Bronchial epithelial cell (primary cell): ENCODE measurements at regions not wholly inside any gene's neighbourhood (a gene's known extent, or its start where the extent isn't known, plus 50 kb on each side); places are given as distances from the start of the nearest gene placed in this dataset.

Experiments
- DNase-seq: peaks from one replicate; pipeline ENCODE4 v3.0.0-alpha.2; 2010; ENCODE audit warnings: low read depth
- FAIRE-seq: peaks from 2 replicates; lab custom pipeline; 2011; peaks lifted over from hg19 to GRCh38; lab: Jason Lieb, UNC
- H3K27me3 ChIP-seq: 2 replicates; pipeline ENCODE4 v1.5.1; 2011; ENCODE audit warnings: low read length; ENCODE audit not compliant: control insufficient read depth, insufficient read depth
- H3K36me3 ChIP-seq: 2 replicates; pipeline ENCODE4 v1.5.1; 2011; ENCODE audit warnings: low read length; ENCODE audit not compliant: control insufficient read depth, insufficient read depth
- H3K4me3 ChIP-seq: 2 replicates; pipeline ENCODE4 v1.5.1; 2011; ENCODE audit warnings: mild to moderate bottlenecking, low read depth, low read length, control low read depth
- TF ChIP-seq, protein P1 (sequence below): IDR thresholded peaks from 2 replicates; pipeline ENCODE4 v1.5.1; 2011; ENCODE audit warnings: mild to moderate bottlenecking, moderate library complexity, low read length, control low read depth, inconsistent platforms; ENCODE audit not compliant: insufficient read depth, severe bottlenecking

DNA sequence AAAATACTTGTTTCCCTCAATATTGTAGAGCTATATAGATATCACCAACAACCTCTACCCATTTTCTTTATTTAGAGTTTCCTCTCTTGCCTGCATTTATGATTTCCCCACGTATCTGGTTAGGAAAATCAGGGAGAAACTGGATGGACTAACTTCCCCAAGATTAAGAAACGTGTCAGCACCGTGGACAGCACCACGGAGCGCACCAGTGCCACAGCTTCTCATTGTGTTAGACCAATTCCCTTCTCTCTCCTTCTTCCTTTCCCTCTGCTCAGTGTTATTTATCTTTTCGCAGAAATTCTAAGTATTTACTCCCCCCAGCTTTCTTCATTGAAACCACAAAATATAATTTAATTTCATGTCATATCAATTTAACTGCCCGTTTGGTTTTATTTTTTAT is 568.6 kb upstream of the BOD1L1 start:
- FAIRE-seq (peak; percentile 43), DNase-seq (peak; percentile 43)
- TF ChIP-seq, protein P1, sequence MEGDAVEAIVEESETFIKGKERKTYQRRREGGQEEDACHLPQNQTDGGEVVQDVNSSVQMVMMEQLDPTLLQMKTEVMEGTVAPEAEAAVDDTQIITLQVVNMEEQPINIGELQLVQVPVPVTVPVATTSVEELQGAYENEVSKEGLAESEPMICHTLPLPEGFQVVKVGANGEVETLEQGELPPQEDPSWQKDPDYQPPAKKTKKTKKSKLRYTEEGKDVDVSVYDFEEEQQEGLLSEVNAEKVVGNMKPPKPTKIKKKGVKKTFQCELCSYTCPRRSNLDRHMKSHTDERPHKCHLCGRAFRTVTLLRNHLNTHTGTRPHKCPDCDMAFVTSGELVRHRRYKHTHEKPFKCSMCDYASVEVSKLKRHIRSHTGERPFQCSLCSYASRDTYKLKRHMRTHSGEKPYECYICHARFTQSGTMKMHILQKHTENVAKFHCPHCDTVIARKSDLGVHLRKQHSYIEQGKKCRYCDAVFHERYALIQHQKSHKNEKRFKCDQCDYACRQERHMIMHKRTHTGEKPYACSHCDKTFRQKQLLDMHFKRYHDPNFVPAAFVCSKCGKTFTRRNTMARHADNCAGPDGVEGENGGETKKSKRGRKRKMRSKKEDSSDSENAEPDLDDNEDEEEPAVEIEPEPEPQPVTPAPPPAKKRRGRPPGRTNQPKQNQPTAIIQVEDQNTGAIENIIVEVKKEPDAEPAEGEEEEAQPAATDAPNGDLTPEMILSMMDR = no peak
- no peaks in the 10 kb centered on the region for H3K36me3 ChIP-seq
- H3K4me3 ChIP-seq = no peak overlapping the region
- no peaks in the 10 kb centered on the region for H3K27me3 ChIP-seq

DNA sequence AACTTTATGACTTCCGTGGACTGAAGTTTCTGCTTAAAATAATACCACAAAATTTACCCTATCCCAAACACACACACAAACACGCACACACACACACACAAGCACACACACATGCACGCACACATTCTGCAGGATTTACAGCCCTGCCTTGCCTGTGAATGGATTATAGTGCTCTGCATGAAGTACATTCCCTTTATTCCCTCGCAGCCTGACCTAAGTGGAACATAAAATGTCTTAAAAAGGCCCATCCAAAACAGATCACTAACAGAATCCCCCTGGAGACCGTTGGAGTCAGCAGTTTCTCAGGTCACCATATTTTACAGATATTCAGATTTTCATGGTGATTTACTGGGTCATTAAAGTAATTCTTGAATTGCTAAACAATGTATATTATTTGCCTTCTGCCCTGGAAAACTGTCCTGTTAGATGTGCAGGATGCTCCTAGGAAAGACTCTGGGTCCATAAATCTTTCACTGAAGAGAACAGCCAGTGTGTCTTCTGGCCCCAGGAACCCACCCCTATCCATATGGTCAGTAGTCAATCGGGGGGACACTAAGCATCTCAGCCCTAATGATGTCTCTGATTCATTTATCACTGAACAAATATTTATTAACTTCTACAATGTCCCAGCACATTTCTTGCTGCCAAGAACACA is 587.7 kb upstream of the BOD1L1 start:
- H3K36me3 ChIP-seq = no peaks in the 10 kb centered on the region
- FAIRE-seq = no peak
- no peak for DNase-seq
- no peak overlapping the region for H3K4me3 ChIP-seq
- TF ChIP-seq, protein P1 = no peak
- H3K27me3 ChIP-seq = no peaks in the 10 kb centered on the region

DNA sequence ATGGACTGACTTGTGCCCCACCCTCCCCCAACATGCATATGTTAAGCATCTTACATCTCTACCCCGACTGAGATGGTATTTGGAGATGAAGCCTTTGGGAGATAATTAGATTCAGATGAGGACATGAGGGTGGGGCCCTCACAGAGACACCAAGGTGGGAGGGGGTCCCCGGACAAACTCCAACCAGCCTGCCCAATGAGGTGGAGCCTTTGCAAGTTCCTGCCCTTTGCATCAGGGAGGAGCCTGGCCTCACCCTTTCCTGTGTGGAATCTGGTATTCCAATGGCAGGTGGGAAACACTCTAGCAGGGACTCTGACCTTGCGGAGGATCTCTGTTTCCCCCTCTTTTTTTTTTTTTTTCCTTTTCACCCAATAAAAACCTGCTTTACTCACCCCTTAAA is 589.9 kb upstream of the BOD1L1 start:
- TF ChIP-seq, protein P1 = no peak
- FAIRE-seq (no peak), DNase-seq (no peak)
- no peak overlapping the region for H3K4me3 ChIP-seq
- H3K36me3 ChIP-seq = no peaks in the 10 kb centered on the region
- H3K27me3 ChIP-seq = no peaks in the 10 kb centered on the region

- H3K27me3 ChIP-seq = no peaks in the 10 kb centered on the region
- H3K36me3 ChIP-seq = no peaks in the 10 kb centered on the region
- FAIRE-seq (no peak), DNase-seq (peak; percentile 7)
- no peak overlapping the region for H3K4me3 ChIP-seq
- TF ChIP-seq, protein P1 = no peak
Measured at GRCh38 chr4:14218641-14219040, 591.1 kb upstream of the BOD1L1 start.

GRCh38 chr4:14221176-14221575 is 593.7 kb upstream of the BOD1L1 start:
- DNase-seq (peak; percentile 50), FAIRE-seq (no peak)
- TF ChIP-seq, protein P1 = no peak
- no peak overlapping the region for H3K4me3 ChIP-seq
- no peaks in the 10 kb centered on the region for H3K36me3 ChIP-seq
- no peaks in the 10 kb centered on the region for H3K27me3 ChIP-seq
